H1 (cell line): ENCODE measurements at regions not wholly inside any gene's neighbourhood (a gene's known extent, or its start where the extent isn't known, plus 50 kb on each side); places are given as distances from the start of the nearest gene placed in this dataset.

Source experiments
- CHD2 ChIP-seq: IDR thresholded peaks from 2 replicates; pipeline ENCODE4 v1.6.1; 2012; ENCODE audit warnings: low read length, improper control_type of control experiment
- EP300 ChIP-seq, 2 experiments: IDR thresholded peaks; 1 replicate in 1 of 2; 2 replicates in 1 of 2; pipeline ENCODE4 v1.6.1; 2011 to 2012; ENCODE audit warnings: low read depth in 2 of 2, low read length in 2 of 2, mild to moderate bottlenecking in 2 of 2, borderline replicate concordance in 1 of 2, inconsistent platforms in 1 of 2, moderate library complexity in 1 of 2
- KDM1A ChIP-seq: fragments of 200-600, 300-600 bp; sonication (generic); IDR thresholded peaks from 2 replicates; pipeline ENCODE4 v1.7.1; 2016; ENCODE audit warnings: mild to moderate bottlenecking, low read length, borderline replicate concordance

DNA sequence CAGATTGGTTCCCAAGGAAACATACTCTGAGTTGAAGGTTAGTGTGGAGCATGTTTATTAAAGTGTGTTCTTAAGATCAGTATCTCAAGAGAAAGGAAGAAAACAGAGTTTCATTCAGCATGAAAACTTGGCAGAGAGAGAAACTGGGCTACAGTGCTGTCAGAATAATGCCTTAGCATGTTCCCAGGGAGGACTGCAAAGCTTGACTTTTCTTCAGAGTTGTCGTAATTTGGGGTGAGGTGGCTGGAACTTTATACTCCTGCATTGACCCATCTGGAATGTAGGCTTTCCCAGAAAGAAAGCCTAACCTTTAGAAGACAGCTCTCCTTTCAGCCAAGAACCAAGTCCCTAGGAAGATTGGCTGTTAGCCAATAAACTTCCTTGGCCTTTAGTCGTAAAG, 190.8 kb upstream of the CNTN5 start (continued):
- no peak for TF ChIP-seq EP300 (IDR thresholded peaks at IDR 0.05; ENCODE audit: borderline replicate concordance in 1 of 2, low read depth in 2 of 2, low read length in 2 of 2)
- TF ChIP-seq CHD2, result no peak
- TF ChIP-seq KDM1A, result no peak
